AG09319 (cell line): ENCODE measurements at regions not wholly inside any gene's neighbourhood (a gene's known extent, or its start where the extent isn't known, plus 50 kb on each side); places are given as distances from the start of the nearest gene placed in this dataset.

Experiments used
- DNase-seq: peaks from one replicate; pipeline ENCODE4 v3.0.0-alpha.2; 2010; ENCODE audit warnings: low read depth; ENCODE audit errors: extremely low read depth
- TF ChIP-seq, protein P1 (sequence below): IDR thresholded peaks from 2 replicates; pipeline ENCODE4 v1.5.1; 2011; ENCODE audit warnings: low read depth, mild to moderate bottlenecking, inconsistent platforms, low read length, moderate library complexity

DNA sequence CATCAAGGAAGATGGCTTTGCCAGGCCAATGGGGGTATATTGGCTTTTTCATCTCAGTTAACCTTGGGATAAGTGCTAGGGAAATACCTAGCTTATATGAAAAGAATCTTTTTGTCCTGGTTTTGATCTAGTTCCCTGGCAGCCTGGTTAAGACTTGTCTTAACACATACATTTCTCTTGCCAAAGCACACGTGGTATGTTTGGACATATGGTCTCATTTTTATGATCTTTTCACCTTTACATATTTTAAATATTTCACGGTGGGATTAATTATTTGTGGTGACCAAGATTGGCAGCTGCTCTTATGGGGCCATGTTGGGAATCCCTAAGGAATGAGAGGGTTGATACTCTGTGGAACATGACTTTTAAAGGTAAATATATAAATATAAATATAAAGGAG, 312.5 kb downstream of the NPR3 start:
- TF ChIP-seq, protein P1, sequence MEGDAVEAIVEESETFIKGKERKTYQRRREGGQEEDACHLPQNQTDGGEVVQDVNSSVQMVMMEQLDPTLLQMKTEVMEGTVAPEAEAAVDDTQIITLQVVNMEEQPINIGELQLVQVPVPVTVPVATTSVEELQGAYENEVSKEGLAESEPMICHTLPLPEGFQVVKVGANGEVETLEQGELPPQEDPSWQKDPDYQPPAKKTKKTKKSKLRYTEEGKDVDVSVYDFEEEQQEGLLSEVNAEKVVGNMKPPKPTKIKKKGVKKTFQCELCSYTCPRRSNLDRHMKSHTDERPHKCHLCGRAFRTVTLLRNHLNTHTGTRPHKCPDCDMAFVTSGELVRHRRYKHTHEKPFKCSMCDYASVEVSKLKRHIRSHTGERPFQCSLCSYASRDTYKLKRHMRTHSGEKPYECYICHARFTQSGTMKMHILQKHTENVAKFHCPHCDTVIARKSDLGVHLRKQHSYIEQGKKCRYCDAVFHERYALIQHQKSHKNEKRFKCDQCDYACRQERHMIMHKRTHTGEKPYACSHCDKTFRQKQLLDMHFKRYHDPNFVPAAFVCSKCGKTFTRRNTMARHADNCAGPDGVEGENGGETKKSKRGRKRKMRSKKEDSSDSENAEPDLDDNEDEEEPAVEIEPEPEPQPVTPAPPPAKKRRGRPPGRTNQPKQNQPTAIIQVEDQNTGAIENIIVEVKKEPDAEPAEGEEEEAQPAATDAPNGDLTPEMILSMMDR: no peak
- no peak for DNase-seq

DNA sequence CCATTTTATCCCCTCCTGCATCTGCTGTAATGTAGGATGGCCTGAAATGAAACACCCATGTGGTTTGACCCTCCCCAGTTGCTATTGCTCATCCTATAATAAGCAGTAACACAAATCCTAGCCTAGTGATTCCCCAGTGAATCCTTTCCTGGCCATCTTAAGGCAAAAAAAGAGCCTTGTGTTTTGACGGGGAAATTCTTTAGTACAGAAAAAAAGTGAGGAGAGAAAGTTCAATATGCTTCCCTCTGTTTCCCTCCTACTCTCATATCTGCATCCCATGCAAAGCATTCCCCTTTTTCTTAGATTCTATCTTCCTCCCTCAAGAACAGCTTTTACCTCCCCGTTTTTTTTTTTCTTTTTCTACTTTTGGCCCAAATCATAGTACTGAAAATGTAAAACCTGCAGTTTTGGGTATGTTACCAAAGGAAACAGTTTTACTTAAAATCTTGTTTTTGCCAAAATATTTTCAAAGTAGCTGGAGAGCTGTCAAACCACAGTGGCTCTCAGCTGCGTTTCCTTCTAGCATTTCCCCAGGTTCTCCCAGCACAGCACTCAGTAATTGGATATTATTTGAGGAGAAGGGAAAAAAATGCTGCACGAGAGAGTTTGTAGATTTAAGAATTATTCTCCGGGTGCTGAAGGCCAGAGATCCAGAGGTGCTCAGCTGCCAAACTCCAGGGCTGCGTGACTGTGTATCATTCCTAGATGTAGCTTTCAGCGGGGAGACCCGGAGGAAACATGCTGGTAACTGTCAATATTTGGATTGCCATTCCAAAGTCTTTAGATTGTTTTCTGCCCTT, 321.4 kb downstream of the NPR3 start:
- peak; percentile 65 for DNase-seq
- TF ChIP-seq, protein P1: no peak

DNA sequence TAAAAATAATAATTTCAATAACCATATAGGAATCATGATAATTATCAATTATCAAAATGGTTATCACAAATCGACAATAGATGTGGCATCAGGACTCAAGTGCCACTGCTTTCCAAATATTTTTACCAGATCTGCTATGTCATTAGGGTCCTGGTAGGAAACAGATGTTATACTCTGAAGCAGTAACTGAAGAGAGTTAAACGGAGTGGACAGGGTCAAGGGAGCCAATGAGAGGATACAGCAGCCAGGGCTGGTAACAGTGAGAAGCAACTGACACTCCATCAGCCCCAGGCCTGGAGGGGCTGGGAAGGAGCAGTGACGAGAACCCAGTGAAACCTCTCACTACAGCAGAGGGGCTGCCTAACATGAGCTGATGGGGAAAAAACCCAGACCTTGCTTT, 322.4 kb downstream of the NPR3 start:
- TF ChIP-seq, protein P1: no peak
- DNase-seq: no peak

DNA sequence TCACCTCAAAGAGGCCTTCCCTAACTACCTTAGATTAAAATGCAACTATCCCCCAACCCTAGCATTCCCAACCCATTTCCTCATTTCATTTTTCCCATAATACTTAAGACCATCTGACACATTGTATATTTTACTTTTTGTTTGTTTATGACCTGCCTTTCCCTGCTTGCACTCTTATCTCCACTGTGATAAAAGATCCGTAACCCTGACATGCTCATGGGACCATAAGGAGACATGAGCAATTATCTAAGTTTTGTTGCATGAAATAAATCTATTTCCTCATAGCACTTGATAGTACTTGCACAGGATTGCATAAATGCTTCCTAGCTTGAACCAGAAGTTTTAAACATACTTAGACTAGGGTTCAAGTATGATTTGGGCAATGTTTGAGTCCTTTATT, 323.7 kb downstream of the NPR3 start:
- DNase-seq: no peak
- TF ChIP-seq, protein P1: no peak

DNA sequence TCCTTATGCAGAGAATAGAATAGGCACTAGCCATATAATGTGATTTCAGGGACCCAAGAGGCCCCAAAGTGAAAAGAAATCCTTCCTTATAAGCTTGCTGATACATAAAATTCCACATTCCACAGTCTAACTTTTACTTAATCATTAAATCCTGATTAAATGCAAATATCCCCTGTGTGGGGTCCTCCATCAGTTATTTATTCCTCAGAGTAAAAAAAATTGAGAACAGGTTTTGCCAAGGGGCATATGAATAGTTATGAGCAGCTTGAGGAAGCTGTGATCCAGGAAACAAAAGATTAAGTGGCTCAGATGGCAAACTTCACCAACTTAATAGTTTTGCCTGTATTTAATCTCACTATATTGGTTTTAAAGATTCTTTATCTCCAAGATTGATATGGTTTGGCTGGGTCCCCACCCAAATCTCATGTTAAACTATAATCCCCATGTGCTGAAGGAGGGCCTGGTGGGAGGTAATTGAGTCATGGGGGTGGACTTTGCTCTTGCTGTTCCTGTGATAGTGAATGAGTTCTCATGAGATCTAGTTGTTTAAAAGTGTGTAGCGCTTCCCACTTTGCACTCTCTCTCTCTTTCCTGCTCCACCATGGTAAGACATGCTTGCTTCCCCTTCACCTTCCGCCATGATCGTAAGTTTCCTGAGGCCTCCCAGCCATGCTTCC, 324.9 kb downstream of the NPR3 start:
- TF ChIP-seq, protein P1: no peak
- DNase-seq: no peak

DNA sequence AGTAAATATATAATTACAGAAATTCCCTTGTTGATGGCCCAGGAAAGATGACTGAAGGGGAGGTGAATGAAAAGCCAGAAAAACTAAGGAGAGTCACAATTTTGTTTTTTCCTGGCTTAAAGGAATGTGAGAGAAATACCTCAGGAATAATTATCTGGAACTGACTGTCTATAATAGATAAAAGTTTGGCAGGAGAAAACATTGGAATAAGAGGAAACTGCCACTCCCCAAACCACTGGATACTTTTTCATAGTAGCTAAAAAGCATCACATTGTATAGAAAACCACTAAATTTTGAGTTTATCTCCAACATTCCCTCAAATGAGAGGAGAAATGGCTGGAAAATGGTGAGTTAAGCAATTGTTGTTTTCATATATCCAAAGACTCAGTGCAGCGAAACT, 326.0 kb downstream of the NPR3 start:
- TF ChIP-seq, protein P1: no peak
- DNase-seq: no peak

DNA sequence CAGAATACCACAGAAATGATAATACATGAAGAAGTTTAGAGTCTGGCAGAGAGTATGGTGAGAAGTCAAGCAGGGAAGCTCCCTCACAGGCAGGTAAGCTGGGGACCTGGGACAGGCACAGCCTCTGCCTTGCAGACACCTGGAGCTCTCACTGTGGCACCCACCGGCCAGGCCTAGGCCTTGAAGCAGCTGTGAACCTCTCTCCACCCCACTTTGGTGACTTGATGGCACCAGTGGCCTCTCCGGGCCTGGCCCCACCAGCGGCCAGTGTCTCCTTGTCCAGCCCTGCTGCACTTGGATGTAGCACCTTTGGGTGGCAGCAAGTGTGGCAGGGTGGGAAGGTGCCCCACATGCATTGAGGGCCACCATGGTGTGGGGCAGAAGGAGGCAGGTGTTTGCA, 330.5 kb downstream of the NPR3 start:
- TF ChIP-seq, protein P1: no peak
- no peak for DNase-seq
